Activated T-cell treated with anti-CD3 and anti-CD28 coated beads for 4 hours (primary cell): ENCODE measurements at regions not wholly inside any gene's neighbourhood (a gene's known extent, or its start where the extent isn't known, plus 50 kb on each side); places are given as distances from the start of the nearest gene placed in this dataset.

Experiments used
- DNase-seq: peaks from one replicate; pipeline ENCODE4 v3.0.0-alpha.2; 2020

DNA sequence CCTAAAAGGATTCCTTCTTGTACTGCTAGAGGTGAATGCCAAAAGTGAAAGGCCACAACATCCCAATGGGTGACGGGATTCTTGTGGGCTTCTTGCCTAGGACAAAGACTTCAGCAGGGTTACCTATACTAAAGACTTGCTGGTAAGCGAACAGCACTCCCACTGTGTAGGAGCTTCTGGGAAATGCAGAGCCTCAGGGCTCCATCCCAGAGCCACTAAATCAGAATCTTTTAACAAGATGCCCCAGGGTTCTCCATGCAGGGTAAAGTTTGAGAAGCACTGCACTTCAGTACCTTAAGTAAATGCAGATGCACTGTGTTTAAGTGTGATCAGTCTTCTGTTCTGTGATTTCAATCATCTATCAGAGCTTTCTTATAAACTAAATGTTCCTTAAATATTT is 266.9 kb upstream of the KLF14 start:
- no peak for DNase-seq

DNA sequence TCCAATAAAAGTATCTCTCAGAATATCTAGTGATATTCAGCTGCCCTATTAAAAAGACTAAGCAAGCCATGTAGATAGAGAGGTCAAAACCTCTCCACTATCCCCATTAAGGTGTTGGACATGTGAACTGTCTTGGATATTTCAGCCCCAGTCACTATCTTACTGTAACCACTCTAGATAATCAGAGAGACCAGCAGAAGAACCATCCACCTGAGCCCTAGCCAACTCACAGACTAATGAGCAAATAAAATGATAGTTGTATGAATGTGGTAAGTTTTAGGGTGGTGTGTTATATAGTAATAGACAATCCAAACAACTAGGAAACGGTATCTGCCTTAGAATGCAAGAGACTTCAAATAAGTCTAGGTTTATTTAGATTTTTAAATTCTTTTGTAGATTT is 268.6 kb upstream of the KLF14 start:
- DNase-seq: no peak

DNA sequence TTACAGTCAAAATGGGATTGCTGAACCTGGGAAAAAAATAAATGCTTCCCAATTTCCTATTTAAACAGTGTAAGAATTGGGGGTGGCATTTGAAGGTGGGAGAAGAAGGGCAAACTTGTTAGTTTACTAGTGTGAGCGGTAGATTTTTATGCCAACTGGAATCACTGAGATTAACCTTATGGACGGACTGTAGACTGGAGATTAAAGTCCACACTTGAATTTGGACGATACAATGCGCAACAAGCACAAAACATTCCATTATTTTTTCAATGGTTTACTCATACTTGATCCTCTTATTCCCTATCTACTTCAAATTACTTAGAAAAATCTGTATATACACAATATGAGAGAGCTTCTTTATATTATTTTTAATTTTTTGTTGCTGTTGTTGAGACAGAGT is 269.6 kb upstream of the KLF14 start:
- no peak for DNase-seq

DNA sequence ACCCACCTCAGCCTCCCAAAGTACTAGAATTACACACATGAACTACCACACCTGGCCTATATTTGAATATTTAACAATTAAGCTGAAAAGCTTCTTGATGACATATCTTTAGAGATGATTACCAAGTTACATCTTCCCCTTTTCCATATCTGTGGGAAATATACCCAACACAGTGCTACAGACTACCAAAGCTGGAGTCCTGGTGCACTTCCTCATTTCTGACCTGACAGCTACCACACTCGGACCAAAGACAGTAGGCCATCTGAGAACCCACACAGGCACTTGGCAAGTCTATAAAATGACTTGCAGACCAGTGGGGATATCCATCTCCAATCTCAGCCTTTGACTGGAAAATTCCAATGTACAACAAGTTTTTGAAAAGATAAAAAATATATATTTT is 270.4 kb upstream of the KLF14 start:
- no peak for DNase-seq

DNA sequence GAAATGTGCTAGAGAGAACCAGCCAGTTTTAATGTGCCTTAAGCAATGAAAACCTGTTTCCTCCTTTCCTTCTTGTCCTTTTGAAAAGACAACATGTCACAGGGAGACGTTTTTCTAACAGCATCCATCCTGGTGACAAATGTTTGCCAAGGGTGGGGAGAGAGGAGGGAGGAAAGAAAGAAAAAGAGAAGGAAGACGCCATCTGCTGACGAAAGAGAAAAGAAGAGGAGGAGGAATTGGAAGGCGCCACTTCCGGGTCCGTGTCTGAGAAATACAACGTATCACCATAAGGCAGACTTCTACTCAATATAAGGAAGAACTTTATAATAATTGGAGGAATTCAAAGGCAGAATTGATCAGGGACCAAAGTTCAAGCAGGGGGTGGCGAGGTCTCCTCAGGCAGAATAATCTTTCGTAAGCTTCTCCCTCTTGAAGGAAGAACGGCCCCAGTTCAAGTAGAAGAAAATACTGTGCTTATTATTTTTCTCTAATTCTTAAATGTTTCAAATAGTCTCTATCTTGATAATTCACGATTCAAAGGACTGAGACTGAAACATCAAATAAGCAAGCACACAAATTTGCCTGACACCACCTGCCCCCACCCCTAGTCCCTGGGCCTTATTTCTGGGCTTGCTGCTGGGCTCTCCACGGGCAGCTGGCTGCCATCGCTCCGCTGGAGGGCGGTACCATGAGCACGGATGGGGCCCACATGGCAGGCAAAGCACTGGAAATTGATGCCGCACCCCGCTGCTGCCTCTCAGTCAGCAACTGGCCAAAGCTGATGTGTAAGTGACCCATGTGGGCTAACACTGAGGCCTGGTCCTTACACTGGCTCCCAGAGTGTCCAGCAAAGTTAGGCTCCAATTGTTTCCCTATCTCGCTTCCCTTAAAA is 273.7 kb upstream of the KLF14 start:
- DNase-seq: peak; percentile 43

DNA sequence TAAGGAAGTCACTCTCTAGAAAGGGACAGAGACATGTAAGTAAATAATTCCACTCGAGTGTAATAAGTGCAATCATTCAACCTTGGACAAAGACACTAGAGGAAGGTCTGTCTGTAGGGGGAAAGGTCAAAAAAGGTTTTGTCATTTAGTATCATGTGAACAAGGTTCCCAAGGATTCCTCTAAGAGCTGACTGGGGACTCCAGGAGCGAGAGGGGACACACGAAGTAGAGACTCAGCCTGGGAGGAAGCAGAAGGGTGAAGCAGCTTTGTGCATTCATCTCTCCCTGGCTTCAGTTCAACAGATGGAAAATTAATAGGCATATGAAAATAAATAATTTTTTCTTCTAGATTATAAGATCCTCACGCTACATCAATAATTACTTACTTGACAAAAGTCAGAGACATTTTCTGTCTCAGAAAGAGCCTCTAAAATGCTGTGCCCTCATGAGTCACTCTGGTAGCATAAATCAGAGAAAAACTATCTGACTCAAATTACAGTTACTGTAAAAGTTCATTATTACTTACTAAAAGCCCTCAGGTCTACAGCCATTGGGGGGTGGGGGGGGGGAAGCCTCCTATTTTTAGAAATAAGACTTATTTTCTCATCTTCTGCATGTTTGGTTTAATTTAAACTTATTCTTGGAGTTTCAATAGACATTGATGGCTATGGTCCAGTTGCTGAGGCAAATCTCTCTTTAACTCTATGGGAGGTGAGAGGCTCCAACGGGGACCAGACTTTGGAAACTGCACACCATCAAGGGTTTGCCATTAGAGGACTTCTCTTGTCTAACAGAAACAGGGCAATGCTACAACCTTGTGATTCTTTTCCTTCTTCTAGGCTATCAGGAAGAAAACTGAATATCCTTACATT is 275.1 kb upstream of the KLF14 start:
- DNase-seq: no peak

DNA sequence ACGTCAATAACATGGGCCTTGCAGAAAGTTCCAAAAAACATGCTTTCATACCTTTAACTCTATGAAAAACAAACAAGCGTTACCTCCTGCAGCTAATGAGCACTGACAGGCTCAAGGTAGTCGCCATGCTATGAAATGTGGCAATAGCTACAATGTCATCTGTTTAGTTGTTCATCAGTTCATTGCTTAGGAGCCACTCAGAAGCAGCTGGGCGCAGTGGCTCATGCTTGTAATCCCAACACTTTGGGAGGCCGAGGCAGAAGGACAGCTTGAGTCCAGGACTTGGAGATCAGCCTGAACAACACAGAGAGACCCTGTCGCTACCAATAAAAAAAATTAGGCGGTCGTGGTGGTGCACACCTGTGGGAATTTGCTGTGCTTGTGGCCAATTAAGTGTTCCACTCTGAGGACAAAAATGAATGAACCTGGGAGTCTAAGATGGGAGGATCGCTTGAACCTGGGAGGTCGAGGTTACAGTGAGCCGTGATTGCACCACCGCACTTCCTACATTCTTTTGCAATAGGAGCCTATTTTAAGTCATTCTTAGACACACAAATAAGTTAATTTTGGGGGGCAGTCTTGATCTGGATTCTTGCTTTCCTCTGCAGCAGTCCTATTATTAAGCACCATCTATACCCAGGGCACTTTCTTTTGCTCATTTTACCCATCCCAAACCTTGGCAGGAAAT is 276.2 kb upstream of the KLF14 start:
- DNase-seq: no peak

DNA sequence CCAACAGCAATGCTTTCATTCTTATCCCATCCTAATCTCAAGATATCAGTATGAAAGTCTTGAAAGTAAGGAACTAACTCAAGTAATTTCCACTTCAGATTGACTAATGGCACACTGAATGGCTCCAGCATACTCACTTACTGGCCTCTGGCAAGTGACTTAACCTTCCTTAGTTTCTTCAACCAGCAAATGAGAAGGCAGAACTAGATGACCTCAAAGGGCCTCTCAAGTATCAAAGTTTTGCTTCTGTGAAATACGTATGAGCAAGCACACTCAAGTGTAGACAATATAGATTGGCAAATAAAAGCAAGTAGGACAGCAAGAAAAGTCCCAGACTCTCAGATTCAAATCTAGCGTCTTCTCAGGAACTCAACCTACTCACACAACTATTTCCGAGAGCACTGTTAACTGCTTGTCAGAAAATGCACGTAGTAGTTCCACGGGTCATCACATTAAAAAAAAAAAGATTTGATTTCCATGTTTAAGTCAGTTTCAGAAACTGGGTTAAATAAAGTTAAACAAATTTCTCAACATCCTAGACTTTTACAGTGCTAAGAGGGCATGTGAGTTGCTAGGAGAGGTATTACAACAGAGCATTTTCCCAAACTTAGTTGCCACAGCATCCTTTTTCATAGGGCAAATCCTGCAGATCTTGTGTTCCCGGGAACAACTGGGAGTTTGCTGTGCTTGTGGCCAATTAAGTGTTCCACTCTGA is 276.9 kb upstream of the KLF14 start:
- DNase-seq: no peak

DNA sequence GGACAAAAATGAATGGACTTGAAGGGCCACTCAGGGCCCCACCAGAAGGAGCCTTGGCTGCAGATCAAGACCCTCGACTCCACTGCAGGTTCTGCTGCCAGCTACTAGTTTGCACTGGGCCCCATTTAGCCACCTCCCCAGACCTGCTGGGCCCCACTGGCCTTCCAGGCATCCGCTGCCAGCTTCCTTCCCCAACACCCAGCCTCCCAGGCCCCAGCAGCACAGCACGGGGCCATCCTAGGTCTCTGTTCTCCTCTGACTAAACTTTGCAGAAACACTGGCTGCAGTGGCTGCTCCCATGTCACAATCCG is 277.4 kb upstream of the KLF14 start:
- no peak for DNase-seq

DNA sequence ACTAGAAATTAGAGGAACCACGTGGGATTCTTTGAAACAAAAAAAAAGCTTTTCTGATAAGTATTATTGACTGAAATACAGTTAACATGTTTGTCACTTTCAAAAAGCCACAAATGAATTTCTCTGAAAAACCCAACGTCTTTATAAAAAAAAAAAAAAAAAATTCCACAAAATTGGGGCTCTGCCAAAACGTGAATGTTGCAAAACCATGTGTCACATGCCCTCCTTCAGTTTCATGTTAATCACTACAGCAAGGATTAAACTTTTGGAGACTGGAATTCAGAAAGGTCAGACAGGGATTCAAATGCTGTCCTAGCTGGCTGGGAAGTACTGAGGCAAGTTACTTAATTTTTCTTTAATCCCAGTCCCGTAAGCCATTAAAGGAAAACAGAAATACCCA is 278.0 kb upstream of the KLF14 start:
- DNase-seq: no peak

DNA sequence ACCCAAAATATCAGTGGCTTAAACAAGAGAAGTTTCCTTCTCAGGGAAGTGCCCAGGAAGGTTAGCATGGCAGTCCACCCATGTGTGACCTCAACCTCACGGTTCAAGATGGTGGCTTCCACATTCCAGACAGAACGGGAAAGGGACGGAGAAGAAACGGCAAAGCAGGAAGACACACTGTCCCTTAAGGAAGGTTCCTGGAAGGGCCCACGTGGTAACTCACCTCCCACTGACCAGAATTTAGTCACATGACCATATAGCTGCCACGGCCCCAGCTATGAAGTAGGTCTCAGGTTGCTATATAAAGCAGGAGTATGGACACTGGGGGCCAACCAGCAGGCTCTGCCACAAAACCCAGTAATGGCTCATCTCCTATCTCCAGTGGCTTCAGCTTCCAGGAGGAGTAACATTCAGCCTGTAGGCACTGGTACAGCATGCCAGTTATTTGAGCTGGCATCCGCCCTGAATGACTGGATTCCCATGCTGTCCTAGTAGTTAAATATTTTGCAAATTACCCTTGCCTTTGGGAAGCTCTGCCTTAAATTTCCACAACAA is 278.5 kb upstream of the KLF14 start:
- DNase-seq: no peak

DNA sequence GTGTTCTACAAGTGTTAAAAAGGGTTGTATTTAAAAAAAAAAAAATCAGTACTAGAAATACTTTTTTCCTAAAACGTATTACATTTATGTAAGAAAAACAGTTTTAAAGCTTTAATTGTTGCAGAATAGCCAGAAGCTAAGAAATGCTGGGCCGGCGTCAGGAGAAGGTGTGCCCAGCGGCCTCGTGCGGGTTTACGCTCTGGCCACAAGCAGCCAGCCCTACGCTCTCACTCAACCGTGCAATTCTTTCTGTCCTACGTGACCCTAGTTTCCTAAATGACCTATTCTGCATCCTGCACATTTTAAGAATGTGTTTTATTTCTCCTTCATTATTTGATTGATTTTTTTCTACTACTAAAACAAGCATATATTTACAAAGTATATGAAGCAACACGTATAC is 279.7 kb upstream of the KLF14 start:
- no peak for DNase-seq

DNA sequence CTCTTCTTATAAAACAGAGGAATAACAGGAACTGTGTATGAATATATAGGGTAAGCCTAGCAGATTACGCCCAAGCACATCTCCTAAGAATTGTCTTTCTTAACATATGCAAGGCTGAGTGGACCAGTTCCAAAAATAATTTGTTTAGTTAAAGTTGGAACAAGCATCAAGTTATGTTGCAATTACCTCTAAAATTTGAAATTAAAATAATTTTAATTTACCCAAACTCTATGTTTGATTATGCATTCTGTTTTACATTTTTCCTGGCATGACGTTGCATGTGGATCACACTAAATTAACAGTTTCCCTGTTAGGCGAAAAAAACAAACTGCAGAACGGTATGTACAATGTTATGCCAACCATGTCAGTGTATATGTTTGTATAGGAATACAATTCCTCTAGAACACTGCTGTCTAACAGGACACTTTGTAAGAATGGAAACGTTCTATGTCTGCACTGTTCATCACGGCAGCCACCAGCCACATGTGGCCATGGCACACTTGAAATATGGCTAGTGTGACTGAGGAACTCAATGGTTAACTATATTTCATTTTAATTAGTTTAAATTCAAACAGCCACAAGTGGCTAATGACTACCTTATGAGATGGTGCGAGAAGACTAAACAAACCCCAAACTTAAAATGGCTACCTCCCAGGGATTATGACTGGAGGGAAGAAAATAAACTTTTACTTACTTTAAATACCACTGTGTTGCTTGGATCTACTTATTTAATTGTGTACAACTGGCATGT is 281.1 kb upstream of the KLF14 start:
- no peak for DNase-seq

DNA sequence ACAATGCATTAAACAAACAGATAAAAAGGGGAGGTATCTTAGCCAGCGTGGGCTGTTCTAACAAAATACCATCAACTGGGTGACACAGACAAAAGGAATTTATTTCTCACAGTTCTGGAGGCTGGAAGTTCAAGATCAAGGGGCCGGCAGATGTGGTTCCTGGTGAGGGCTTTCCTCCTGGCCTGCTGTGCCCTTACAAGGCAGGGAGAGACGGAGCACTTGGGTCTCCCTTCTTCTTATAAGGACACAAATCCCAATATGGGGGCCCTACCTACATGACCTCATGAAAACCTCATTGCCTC is 281.6 kb upstream of the KLF14 start:
- DNase-seq: no peak

DNA sequence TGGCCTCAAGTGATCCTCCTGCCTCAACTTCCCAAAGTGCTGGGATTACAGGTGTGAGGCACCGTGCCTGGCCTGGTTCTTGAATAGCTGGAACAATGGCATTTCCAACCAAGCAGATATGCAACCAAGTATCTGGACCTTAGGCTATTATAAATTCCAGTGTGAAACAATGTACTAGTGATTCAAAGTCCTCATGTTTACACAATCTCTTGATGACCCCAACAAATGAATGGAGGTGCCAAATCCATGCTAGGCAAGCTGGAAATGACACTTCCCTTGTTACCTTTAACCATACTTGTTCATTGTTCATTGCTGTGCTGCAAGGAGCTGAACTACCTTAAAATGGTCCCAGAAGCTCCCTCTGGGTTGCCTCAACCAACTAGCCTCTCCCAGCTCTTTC is 282.2 kb upstream of the KLF14 start:
- DNase-seq: no peak

DNA sequence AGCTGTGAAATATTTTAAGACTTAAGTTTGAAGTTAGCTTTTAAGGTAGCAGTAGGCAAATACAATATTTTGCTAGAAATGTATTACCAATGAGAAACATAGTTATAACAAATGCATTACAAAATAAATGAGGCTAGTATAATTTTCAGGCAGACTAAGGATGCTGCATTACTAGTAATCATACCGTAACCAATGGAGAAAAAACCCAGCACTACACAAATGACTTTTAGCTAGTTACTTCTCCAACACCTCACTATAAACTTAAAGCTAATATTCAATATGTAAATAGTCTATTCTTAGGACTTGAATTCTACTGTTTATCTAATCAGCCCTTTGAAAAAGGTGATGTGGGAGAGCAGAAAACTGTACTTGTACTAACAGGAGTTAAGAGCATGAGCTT is 285.3 kb upstream of the KLF14 start:
- DNase-seq: no peak

DNA sequence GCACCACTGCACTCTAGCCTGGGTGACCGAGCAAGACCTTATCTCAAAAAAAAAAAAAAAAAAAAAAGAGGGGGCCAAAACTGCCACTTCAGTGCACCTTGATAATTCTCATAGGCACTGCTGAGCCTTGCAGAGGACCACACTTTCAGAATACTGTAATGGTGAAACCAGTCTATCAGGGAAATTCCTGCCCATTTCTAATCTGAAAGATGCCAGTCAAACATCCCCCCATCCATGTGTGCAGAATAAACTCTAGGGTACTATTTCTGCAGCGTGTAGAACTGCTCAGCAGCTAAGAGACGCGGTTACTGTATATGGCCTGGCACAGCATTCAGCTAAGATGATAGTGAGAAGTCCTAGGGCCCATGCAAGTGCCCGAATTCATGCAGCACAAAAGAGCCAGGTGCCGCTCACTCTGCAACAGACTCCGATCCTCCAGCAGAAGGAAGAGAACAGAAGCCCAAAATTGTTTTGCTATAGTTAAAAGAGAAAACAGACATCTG is 286.8 kb upstream of the KLF14 start:
- no peak for DNase-seq

DNA sequence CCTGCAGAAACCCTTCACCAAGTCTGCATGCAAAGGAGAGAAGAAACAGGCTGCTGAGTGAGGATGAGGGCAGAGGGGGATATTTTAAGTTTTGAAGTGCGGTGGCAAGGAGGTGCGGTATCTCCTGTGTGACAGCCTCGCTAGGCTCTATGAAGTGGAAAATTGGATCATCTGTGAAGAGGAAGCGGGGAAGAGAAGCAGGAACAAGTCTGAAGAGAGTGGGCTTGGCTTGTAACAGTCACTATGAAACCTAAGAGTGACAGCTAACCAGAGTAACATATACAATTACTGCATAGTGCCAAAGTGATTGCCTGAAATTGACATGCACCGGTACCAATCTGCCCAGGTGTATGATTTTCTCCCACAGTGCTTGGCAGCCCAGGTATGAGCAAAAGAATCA is 287.5 kb upstream of the KLF14 start:
- DNase-seq: no peak

DNA sequence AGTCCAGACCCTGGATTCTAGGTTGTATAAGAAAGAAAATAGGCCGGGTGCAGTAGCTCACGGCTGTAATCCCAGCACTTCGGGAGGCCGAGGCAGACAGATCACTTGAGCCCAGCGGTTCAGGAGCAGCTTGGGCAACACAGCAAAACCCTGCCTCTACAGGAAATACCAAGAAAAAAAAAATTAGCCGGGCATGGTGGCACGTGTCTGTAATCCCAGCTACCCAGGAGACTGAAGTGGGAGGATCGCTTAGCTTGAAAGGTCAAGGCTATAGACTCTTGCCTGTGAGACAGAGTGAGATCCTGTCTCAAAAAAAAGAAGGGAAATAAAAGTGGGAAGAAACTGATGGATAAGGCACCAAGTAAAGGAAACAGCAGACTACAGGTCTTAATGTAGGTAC is 287.9 kb upstream of the KLF14 start:
- DNase-seq: no peak

DNA sequence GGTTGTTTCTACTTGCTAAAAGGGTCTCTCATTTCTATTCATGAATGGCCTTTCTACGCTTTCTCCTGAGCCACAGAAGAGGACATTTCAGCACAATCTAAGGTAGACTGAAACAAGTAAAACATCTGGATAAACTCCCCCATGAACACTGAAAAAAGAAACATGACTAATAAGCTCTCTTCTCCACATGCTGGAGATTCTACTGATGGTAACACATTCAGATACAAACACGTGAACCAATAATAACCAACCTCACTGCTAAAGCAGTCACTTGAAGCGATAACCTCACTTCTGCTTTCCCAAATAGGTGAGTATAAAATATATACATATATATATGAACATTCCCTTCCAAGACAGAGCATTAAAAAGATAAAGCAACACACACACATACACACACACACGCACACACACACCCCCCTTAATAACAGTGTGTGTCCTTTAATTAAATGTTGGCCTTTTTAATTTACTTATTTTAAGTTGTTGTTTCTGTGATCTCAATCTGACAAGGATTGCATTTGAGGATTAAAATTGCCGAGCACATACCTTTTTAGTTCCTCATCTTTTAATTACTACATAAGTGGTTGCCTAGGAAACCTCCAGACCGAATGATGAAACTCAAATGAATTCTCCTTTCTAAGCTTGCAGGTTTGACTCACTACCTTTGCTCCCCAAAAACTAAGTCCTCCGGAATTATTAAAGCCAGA is 292.4 kb upstream of the KLF14 start:
- DNase-seq: no peak

DNA sequence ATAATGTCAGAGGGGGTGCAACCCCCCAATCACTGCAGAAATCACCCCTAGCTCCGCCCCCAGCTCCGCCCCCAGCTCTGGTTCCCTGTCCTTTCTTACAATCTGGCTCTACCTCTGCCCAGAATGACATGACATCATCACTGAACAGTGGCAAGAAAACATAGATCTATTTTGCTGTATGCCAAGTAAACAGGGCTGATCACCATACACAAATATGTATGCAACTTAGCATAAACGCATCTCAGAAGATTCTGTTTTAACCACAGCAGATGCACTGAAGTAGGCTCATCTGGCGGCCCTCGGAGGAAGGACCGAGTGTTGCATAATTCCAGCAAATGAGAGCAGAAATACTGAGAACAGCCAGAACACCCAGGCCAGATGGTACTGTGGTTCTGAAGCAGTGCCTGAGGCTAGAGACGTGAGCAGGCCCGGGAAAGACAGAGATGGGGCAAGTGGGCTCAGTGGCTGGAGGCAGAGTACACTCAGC is 293.3 kb upstream of the KLF14 start:
- peak; percentile 28 for DNase-seq
